GM23338 (cell line): ENCODE measurements at regions not wholly inside any gene's neighbourhood (a gene's known extent, or its start where the extent isn't known, plus 50 kb on each side); places are given as distances from the start of the nearest gene placed in this dataset.

ENCODE experiments used
- ATAC-seq: fragments of 200-7000 bp; cut with Tn5 transposase; 3 replicates; pipeline ENCODE4 v1.9.1; 2020
- DNase-seq: peaks from one replicate; pipeline ENCODE4 v3.0.0-alpha.2; 2015; ENCODE audit warnings: low spot score
- H2AFZ ChIP-seq: fragments of 200-600 bp; sonication (generic); 2 replicates; pipeline ENCODE4 v1.8.0; 2016; ENCODE audit warnings: antibody characterized with exemption, mild to moderate bottlenecking, moderate library complexity
- H3F3A ChIP-seq: fragments of 200-600 bp; sonication (generic); replicated peaks from 2 replicates; pipeline ENCODE4 v1.8.0; 2017; ENCODE audit warnings: antibody characterized with exemption, mixed run types, low read depth
- H3K27ac ChIP-seq: fragments of 200-600 bp; sonication (generic); 2 replicates; pipeline ENCODE4 v1.6.1; 2016; ENCODE audit warnings: low read depth
- H3K27me3 ChIP-seq: fragments of 200-600 bp; sonication (generic); 2 replicates; pipeline ENCODE4 v1.8.0; 2016; ENCODE audit warnings: mild to moderate bottlenecking, mixed run types, moderate library complexity; ENCODE audit not compliant: insufficient read depth
- H3K36me3 ChIP-seq: fragments of 200-600 bp; sonication (generic); 2 replicates; pipeline ENCODE4 v1.8.0; 2016; ENCODE audit warnings: mild to moderate bottlenecking; ENCODE audit not compliant: insufficient read depth
- H3K4me1 ChIP-seq: fragments of 200-600 bp; sonication (generic); 2 replicates; pipeline ENCODE4 v1.8.0; 2016; ENCODE audit warnings: mild to moderate bottlenecking, moderate library complexity; ENCODE audit not compliant: insufficient read depth
- H3K4me2 ChIP-seq: fragments of 200-600 bp; sonication (generic); 2 replicates; pipeline ENCODE4 v1.7.1; 2017; ENCODE audit warnings: mixed run types
- H3K4me3 ChIP-seq: fragments of 200-600 bp; sonication (generic); 2 replicates; pipeline ENCODE4 v1.6.1; 2016; ENCODE audit warnings: mixed run types
- H3K79me2 ChIP-seq: fragments of 200-600 bp; sonication (generic); replicated peaks from 2 replicates; pipeline ENCODE4 v1.8.0; 2017; ENCODE audit warnings: mild to moderate bottlenecking; ENCODE audit not compliant: insufficient read depth
- H3K9me2 ChIP-seq: fragments of 200-600 bp; sonication (generic); 2 replicates; pipeline ENCODE4 v1.8.0; 2017; ENCODE audit not compliant: insufficient read depth
- H4K20me1 ChIP-seq: fragments of 200-600 bp; sonication (generic); replicated peaks from 2 replicates; pipeline ENCODE4 v1.8.0; 2017; ENCODE audit warnings: mild to moderate bottlenecking; ENCODE audit not compliant: insufficient read depth
- H3K27ac Mint-ChIP-seq: 2 replicates; pipeline ENCODE4 v1.8.0; 2020; ENCODE audit warnings: inconsistent platforms, mild to moderate bottlenecking, moderate library complexity, mixed read lengths
- H3K27me3 Mint-ChIP-seq: 3 replicates; pipeline ENCODE4 v1.8.0; 2022; ENCODE audit warnings: low read depth, mild to moderate bottlenecking, moderate library complexity, mixed read lengths, inconsistent platforms; ENCODE audit not compliant: insufficient read depth, poor library complexity
- H3K36me3 Mint-ChIP-seq: 3 replicates; pipeline ENCODE4 v1.8.0; 2021; ENCODE audit warnings: low read depth, mild to moderate bottlenecking, inconsistent platforms, moderate library complexity, mixed read lengths
- H3K4me1 Mint-ChIP-seq: 3 replicates; pipeline ENCODE4 v1.8.0; 2020; ENCODE audit warnings: mild to moderate bottlenecking, inconsistent platforms, mixed read lengths
- H3K4me3 Mint-ChIP-seq: 3 replicates; pipeline ENCODE4 v1.8.0; 2021; ENCODE audit warnings: moderate library complexity, mild to moderate bottlenecking, inconsistent platforms, mixed read lengths
- H3K9me3 Mint-ChIP-seq: 3 replicates; pipeline ENCODE4 v1.8.0; 2020; ENCODE audit warnings: moderate library complexity, mild to moderate bottlenecking, inconsistent platforms, mixed read lengths
- CREB1 ChIP-seq: fragments of 250-450 bp; sonication (Bioruptor Pico); IDR thresholded peaks from 2 replicates; pipeline ENCODE4 v1.5.0; 2020; ENCODE audit warnings: low read depth, mild to moderate bottlenecking, moderate library complexity
- EZH2 ChIP-seq: fragments of 200-600 bp; sonication (generic); IDR thresholded peaks from one replicate; pipeline ENCODE4 v1.8.0; 2017; ENCODE audit warnings: antibody characterized with exemption, mild to moderate bottlenecking, low read depth; ENCODE audit not compliant: unreplicated experiment
- EZH2phosphoT487 ChIP-seq: fragments of 200-600 bp; sonication (generic); IDR thresholded peaks from one replicate; pipeline ENCODE4 v1.8.1; 2018; ENCODE audit warnings: antibody characterized with exemption; ENCODE audit not compliant: unreplicated experiment
- JUNB ChIP-seq: IDR thresholded peaks from one replicate; pipeline ENCODE4 v1.6.1; 2016; ENCODE audit warnings: antibody characterized with exemption; ENCODE audit not compliant: unreplicated experiment
- NANOG ChIP-seq: IDR thresholded peaks from 2 replicates; pipeline ENCODE4 v1.6.1; 2016; ENCODE audit warnings: antibody characterized with exemption, borderline replicate concordance
- STAT1 ChIP-seq: IDR thresholded peaks from one replicate; pipeline ENCODE4 v1.6.1; 2016; ENCODE audit warnings: antibody characterized with exemption; ENCODE audit not compliant: unreplicated experiment
- ZNF114 ChIP-seq: fragments of 250-450 bp; sonication (Bioruptor Pico); IDR thresholded peaks from 2 replicates; pipeline ENCODE4 v1.5.0; 2020; ENCODE audit warnings: mild to moderate bottlenecking, moderate library complexity
- ZNF331 ChIP-seq: fragments of 250-450 bp; sonication (Bioruptor Pico); IDR thresholded peaks from 2 replicates; pipeline ENCODE4 v1.5.0; 2020; ENCODE audit warnings: low read depth, mild to moderate bottlenecking, moderate library complexity
- TF ChIP-seq, protein P1 (sequence below): fragments of 250-450 bp; sonication (Bioruptor Pico); IDR thresholded peaks from 2 replicates; pipeline ENCODE4 v1.5.0; 2020; ENCODE audit warnings: mild to moderate bottlenecking, moderate library complexity
- TF ChIP-seq, protein P2 (sequence below): IDR thresholded peaks from 2 replicates; pipeline ENCODE4 v1.6.1; 2016; ENCODE audit warnings: antibody characterized with exemption
- TF ChIP-seq, protein P3 (sequence below): IDR thresholded peaks from one replicate; pipeline ENCODE4 v1.6.1; 2018; ENCODE audit warnings: antibody characterized with exemption; ENCODE audit not compliant: unreplicated experiment

DNA sequence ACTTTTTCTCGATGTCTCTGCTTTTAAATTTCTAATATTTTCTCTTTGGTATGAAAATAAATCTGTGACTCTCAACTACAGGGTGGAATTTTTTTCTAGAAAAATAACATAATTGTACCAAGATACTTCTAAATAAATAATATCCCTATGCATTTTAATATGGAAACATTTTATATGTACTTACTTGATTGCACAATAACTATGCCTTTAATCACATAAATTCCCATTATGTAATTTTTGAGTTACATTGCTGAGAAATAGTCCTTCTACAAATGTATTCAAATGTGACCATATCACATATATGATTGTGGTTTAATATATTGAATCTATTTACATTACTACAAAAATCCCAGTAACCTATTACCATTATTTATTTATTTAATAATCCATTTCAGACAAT is 1543.3 kb upstream of the PABPC4L start:
- peaks cover 6% of the 10 kb centered on the region; the same call in 2 of the 3 replicates for H3K9me3 Mint-ChIP-seq
- Histone ChIP-seq H3K4me2 (no peak overlapping the region), H4K20me1 (no peaks in the 10 kb centered on the region), H3K36me3 (no peaks in the 10 kb centered on the region), H3K79me2 (no peaks in the 10 kb centered on the region), H3K4me3 (no peak overlapping the region), H3K27ac (no peak overlapping the region), H2AFZ (no peak overlapping the region), H3K9me2 (no peaks in the 10 kb centered on the region), H3K27me3 (no peaks in the 10 kb centered on the region), H3K4me1 (no peaks in the 10 kb centered on the region), H3F3A (no peaks in the 10 kb centered on the region)
- H3K4me3 Mint-ChIP-seq: no peak overlapping the region
- no peak for DNase-seq
- H3K4me1 Mint-ChIP-seq: peaks cover 8% of the 10 kb centered on the region; the same call in 2 of the 3 replicates
- peaks cover 7% of the 10 kb centered on the region; the same call in 2 of the 3 replicates for H3K36me3 Mint-ChIP-seq
- H3K27ac Mint-ChIP-seq: no peak overlapping the region
- ATAC-seq: no peak
- TF ChIP-seq, protein P1, sequence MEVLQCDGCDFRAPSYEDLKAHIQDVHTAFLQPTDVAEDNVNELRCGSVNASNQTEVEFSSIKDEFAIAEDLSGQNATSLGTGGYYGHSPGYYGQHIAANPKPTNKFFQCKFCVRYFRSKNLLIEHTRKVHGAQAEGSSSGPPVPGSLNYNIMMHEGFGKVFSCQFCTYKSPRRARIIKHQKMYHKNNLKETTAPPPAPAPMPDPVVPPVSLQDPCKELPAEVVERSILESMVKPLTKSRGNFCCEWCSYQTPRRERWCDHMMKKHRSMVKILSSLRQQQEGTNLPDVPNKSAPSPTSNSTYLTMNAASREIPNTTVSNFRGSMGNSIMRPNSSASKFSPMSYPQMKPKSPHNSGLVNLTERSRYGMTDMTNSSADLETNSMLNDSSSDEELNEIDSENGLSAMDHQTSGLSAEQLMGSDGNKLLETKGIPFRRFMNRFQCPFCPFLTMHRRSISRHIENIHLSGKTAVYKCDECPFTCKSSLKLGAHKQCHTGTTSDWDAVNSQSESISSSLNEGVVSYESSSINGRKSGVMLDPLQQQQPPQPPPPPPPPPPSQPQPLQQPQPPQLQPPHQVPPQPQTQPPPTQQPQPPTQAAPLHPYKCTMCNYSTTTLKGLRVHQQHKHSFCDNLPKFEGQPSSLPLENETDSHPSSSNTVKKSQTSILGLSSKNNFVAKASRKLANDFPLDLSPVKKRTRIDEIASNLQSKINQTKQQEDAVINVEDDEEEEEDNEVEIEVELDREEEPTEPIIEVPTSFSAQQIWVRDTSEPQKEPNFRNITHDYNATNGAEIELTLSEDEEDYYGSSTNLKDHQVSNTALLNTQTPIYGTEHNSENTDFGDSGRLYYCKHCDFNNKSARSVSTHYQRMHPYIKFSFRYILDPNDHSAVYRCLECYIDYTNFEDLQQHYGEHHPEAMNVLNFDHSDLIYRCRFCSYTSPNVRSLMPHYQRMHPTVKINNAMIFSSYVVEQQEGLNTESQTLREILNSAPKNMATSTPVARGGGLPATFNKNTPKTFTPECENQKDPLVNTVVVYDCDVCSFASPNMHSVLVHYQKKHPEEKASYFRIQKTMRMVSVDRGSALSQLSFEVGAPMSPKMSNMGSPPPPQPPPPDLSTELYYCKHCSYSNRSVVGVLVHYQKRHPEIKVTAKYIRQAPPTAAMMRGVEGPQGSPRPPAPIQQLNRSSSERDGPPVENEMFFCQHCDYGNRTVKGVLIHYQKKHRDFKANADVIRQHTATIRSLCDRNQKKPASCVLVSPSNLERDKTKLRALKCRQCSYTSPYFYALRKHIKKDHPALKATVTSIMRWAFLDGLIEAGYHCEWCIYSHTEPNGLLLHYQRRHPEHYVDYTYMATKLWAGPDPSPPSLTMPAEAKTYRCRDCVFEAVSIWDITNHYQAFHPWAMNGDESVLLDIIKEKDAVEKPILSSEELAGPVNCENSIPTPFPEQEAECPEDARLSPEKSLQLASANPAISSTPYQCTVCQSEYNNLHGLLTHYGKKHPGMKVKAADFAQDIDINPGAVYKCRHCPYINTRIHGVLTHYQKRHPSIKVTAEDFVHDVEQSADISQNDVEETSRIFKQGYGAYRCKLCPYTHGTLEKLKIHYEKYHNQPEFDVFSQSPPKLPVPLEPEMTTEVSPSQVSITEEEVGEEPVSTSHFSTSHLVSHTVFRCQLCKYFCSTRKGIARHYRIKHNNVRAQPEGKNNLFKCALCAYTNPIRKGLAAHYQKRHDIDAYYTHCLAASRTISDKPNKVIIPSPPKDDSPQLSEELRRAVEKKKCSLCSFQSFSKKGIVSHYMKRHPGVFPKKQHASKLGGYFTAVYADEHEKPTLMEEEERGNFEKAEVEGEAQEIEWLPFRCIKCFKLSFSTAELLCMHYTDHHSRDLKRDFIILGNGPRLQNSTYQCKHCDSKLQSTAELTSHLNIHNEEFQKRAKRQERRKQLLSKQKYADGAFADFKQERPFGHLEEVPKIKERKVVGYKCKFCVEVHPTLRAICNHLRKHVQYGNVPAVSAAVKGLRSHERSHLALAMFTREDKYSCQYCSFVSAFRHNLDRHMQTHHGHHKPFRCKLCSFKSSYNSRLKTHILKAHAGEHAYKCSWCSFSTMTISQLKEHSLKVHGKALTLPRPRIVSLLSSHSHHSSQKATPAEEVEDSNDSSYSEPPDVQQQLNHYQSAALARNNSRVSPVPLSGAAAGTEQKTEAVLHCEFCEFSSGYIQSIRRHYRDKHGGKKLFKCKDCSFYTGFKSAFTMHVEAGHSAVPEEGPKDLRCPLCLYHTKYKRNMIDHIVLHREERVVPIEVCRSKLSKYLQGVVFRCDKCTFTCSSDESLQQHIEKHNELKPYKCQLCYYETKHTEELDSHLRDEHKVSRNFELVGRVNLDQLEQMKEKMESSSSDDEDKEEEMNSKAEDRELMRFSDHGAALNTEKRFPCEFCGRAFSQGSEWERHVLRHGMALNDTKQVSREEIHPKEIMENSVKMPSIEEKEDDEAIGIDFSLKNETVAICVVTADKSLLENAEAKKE (CRISPR knock-in tag): no peak
- TF ChIP-seq, protein P2, sequence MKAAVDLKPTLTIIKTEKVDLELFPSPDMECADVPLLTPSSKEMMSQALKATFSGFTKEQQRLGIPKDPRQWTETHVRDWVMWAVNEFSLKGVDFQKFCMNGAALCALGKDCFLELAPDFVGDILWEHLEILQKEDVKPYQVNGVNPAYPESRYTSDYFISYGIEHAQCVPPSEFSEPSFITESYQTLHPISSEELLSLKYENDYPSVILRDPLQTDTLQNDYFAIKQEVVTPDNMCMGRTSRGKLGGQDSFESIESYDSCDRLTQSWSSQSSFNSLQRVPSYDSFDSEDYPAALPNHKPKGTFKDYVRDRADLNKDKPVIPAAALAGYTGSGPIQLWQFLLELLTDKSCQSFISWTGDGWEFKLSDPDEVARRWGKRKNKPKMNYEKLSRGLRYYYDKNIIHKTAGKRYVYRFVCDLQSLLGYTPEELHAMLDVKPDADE: no peak
- TF ChIP-seq, protein P3, sequence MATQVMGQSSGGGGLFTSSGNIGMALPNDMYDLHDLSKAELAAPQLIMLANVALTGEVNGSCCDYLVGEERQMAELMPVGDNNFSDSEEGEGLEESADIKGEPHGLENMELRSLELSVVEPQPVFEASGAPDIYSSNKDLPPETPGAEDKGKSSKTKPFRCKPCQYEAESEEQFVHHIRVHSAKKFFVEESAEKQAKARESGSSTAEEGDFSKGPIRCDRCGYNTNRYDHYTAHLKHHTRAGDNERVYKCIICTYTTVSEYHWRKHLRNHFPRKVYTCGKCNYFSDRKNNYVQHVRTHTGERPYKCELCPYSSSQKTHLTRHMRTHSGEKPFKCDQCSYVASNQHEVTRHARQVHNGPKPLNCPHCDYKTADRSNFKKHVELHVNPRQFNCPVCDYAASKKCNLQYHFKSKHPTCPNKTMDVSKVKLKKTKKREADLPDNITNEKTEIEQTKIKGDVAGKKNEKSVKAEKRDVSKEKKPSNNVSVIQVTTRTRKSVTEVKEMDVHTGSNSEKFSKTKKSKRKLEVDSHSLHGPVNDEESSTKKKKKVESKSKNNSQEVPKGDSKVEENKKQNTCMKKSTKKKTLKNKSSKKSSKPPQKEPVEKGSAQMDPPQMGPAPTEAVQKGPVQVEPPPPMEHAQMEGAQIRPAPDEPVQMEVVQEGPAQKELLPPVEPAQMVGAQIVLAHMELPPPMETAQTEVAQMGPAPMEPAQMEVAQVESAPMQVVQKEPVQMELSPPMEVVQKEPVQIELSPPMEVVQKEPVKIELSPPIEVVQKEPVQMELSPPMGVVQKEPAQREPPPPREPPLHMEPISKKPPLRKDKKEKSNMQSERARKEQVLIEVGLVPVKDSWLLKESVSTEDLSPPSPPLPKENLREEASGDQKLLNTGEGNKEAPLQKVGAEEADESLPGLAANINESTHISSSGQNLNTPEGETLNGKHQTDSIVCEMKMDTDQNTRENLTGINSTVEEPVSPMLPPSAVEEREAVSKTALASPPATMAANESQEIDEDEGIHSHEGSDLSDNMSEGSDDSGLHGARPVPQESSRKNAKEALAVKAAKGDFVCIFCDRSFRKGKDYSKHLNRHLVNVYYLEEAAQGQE: no peak
- TF ChIP-seq STAT1 (no peak), EZH2phosphoT487 (no peak), ZNF331 (CRISPR knock-in tag) (no peak), JUNB (no peak), ZNF114 (CRISPR knock-in tag) (no peak), CREB1 (CRISPR knock-in tag) (no peak), EZH2 (no peak), NANOG (no peak)
- no peaks in the 10 kb centered on the region for H3K27me3 Mint-ChIP-seq
